ENCODE measurements at regions not wholly inside any gene's neighbourhood (a gene's known extent, or its start where the extent isn't known, plus 50 kb on each side); places are given as distances from the start of the nearest gene placed in this dataset.
"Not testable (repeated sequence)": the region's sequence is repeated elsewhere in the genome, so short reads cannot be mapped to it uniquely, and the experiment has no call there.

DNA sequence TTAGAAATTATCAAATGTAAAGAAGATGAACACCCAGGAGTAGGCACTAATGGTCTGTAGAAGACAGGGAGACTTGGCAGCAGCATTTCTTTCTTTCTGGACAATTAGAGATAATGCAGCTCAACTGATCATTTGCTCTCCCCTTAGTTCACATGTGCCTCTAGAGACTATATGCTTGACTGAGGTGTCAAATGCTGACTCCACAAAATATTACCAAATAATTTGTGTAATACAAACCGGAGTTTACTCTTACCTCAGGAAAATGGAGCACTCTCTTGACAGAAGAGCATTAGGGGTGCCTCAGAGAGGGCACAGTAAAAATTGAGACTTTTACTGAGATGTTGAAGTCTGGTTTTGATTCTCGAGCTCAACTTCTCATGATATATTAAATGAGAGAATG is 131.8 kb downstream of the ATP6V1G3 start:
- no peak for FAIRE-seq

DNA sequence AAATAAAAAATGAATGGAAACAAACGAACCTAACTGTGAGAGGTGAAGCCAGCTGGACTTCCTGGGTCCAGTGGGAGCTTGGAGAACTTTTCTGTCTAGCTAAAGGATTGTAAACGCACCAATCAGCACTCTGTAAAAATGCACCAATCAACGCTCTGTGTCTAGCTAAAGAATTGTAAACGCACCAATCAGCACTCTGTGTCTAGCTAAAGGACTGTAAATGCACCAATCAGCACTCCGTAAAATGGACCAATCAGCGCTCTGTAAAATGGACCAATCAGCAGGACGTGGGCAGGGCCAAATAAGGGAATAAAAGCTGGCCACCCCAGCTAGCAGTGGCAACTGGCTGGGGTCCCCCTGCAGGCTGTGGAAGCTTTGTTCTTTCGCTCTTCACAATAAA is 135.8 kb downstream of the ATP6V1G3 start:
- FAIRE-seq, result not testable (repeated sequence)

DNA sequence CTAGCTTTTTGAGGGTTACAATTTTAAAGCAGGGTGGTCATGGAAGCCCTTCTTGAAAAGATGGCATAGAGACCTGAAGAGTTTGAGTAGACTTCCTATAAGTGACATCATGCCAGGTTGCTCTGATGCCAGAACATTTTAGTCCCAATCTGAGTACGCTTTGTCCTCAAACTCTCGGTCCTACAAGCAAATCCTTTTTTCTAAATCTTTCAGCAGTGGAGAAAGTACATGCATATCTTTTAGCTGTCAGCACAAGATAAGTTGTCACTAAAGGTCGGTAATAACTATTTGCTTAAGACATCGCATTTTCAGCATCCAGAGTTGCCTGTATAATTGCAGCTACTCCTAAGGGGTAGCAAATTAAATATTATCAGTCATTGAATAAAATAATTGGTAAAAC is 140.4 kb downstream of the ATP6V1G3 start:
- FAIRE-seq, result no peak

DNA sequence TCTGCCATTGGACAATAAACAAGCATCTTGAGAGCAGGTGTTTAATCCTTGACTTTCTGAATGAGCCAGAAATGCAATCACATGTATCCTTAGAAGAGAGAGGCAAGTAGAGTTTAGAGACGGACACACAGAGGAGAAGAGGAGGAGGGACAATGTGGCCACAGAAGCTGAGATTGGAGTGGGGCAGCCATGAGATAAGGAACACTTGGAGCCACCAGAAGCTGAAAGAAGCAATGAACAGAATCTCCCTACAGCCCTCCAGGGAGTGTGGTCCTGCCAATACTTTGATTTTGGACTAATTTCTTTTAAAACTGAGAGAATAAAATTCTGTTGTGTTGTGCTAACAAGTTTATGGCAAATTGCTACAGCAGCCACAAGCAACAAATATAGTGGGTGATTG is 141.0 kb downstream of the ATP6V1G3 start:
- FAIRE-seq, result no peak

DNA sequence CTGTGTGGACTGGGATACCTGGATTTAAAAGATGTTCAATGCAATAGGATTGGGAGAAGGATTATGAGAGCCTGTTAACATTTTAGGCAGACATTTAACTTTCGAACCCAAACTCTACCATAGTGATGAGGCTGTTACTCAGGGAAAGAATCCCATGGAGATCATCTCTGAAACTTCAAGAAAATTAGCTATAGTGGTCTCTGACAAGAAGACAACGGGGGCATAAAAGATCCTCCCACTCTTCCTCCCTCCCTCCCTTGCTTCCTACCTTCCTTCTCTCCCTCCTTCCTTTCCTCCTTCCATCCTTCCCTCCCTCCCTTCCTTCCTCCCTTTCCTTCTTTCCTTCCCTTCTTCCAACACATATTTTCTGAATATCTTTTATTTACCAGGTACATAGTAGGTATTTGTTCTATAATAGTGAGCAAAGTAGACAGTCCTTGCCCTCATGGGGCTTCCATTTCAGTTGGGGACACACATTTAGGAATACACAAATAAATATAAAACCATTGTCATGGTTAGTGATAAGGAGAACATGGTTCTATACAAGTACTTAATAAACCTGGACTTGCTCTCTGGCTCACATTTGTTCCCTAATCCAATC is 143.2 kb downstream of the ATP6V1G3 start:
- FAIRE-seq, result no peak

DNA sequence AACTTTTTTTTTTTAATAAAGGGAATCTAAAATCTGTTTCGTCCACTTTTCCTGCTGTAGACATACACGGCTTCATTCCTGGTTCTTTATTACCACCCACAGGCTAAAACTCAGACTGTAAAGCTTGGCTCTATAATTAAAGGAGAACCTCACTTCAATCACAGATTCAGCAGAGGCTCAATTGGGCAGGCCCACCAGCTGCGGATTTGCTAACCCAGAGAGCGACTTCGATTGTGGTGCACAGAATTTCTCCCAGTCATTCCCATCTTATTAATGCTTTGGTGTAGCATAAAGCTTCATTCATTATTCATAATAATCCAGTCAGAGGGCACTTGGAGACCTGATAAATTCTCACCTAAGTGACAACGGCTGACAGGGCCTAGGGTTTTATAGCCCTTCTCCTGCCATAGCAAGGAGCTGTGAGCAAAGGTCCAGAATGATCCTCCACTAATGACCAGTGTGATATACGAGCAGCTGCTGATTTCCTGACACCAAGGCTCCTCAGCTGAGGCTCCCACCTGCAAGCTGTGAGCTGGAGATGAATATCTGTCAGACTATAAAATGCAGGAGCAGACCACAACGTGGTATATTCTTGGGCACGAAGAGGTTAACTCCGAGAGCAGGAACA is 149.0 kb downstream of the ATP6V1G3 start:
- FAIRE-seq, result no peak

DNA sequence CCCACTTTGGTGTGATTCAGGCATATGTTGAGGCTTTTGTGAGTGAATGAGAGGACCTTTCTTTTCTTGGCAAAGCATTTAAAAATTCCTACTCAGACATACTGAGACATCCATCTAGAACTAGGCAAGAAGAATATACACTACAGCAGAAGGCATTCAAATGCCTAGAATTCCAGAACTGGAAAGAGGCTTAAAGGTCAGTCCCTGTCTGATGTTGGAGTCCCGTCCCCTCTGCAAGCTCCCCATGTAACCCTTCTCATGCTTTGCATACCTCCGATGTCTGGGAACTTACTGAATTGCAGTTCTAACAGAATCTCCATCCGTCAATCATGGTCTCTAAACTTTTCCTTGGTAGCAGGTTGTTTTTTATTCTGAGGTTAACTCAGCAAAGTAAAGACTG is 152.9 kb downstream of the ATP6V1G3 start:
- FAIRE-seq, result no peak

DNA sequence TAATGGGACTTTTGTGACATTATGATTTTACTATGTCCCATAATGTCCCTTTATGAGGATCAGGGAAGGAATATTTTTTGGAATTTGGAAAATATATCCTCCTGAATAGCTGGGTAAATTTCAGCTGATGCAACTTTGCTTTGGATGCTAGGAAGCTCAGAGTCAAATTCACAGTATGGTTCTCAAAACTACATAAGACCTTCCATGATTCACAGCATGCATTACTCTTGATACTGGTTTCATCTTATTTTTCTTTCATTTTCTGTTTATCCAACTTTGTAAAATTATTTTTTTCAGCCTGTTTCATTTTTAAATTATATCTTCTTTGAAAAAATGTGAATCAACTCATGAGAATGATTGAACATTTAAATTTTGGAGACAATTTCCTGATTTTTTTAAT is 160.2 kb downstream of the ATP6V1G3 start:
- no peak for FAIRE-seq

DNA sequence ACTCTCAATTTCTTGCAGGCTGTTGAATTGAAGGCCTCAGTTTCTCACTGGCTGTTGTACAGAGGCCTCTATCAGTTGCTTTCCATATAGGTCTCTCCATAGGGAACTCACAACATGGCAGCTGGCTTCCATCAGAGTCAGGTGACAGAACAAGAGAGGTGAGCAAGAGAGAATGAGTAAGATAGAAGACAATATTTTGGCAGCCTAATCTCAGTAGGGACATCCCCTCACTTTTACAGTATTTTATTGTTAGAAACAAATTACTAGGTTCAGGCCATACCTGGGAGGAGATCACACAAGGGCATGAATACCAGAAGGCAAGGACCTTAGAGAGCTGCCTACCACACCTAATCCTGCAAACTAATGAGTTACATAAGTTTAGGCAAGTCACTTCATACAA is 162.8 kb downstream of the ATP6V1G3 start:
- FAIRE-seq, result no peak

DNA sequence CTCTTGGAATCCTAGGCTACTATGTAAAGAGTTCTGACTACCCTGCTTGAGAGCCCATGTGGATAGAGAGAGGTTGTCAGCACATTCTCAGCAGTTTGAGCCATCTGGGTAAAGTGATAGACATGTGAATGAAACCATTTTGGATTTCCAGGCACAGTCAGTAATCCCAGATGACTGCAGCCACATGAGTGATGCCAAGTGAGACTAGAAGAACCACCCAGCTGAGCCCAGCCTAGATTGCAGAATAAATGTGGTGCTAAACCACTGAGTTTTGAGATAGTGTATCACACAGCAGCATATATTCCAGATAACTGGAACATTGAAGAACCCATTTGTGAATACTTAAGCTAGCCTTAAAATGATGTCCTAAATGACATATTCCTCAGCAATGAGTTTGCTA is 166.2 kb downstream of the ATP6V1G3 start:
- FAIRE-seq, result no peak

DNA sequence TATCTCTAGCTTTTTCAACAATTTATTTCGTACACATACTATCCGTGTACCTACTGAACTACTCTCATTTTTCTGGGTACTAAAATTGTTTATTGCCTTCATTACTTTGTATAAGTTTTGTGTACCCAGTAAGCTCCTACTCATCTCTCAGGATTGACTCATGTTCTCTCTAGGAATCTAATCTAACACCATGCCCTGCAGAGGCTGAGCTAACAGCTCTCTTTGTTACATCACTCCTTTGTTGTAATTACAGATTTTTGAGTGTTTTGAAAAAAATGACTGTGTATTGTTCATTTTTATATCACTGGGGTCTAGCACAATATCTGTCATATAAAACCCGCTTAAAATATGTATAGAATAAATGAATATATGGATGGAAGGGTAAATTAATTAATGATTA is 167.1 kb downstream of the ATP6V1G3 start:
- no peak for FAIRE-seq
